RWPE2 (cell line): ENCODE measurements at regions not wholly inside any gene's neighbourhood (a gene's known extent, or its start where the extent isn't known, plus 50 kb on each side); places are given as distances from the start of the nearest gene placed in this dataset.
"Not testable (repeated sequence)": the region's sequence is repeated elsewhere in the genome, so short reads cannot be mapped to it uniquely, and the experiment has no call there.

Experiments
- ATAC-seq: fragments of 200-7000 bp; cut with Tn5 transposase; 3 replicates; pipeline ENCODE4 v1.9.1; 2021; ENCODE audit warnings: low read depth
- DNase-seq: peaks from one replicate; pipeline ENCODE4 v3.0.0-alpha.2; 2020; ENCODE audit warnings: low spot score
- H3K27ac ChIP-seq: fragments of 450-650 bp; 2 replicates; pipeline ENCODE4 v1.5.1; 2017; ENCODE audit warnings: mild to moderate bottlenecking; ENCODE audit not compliant: poor library complexity, severe bottlenecking
- H3K27me3 ChIP-seq: fragments of 250-450 bp; sonication (Bioruptor Pico); 2 replicates; pipeline ENCODE4 v1.5.1; 2021; ENCODE audit warnings: mild to moderate bottlenecking, moderate library complexity; ENCODE audit not compliant: insufficient read depth, poor library complexity, severe bottlenecking
- H3K36me3 ChIP-seq: fragments of 250-450 bp; sonication (Bioruptor Pico); 2 replicates; pipeline ENCODE4 v1.5.1; 2020; ENCODE audit warnings: low read depth, mild to moderate bottlenecking, moderate library complexity
- H3K4me1 ChIP-seq: fragments of 250-450 bp; sonication (Bioruptor Pico); 2 replicates; pipeline ENCODE4 v1.5.1; 2021; ENCODE audit warnings: mild to moderate bottlenecking, moderate library complexity; ENCODE audit not compliant: insufficient read depth, poor library complexity, severe bottlenecking
- H3K4me3 ChIP-seq: fragments of 250-450 bp; sonication (Bioruptor Pico); 2 replicates; pipeline ENCODE4 v1.5.1; 2021; ENCODE audit warnings: mild to moderate bottlenecking, moderate library complexity; ENCODE audit not compliant: severe bottlenecking
- H3K9me3 ChIP-seq: fragments of 250-450 bp; sonication (Bioruptor Pico); 2 replicates; pipeline ENCODE4 v1.5.1; 2021; ENCODE audit warnings: mild to moderate bottlenecking, moderate library complexity; ENCODE audit not compliant: severe bottlenecking
- CTCF ChIP-seq: fragments of 450-650 bp; IDR thresholded peaks from one replicate; pipeline ENCODE4 v1.5.1; 2017; ENCODE audit warnings: mild to moderate bottlenecking, moderate library complexity; ENCODE audit not compliant: poor library complexity, severe bottlenecking

- H3K27me3 ChIP-seq: peaks cover 15% of the 10 kb centered on the region
- no peaks in the 10 kb centered on the region for H3K36me3 ChIP-seq
- H3K27ac ChIP-seq: no peak overlapping the region
- TF ChIP-seq CTCF: no peak
- no peaks in the 10 kb centered on the region for H3K4me1 ChIP-seq
- no peak for DNase-seq
- H3K4me3 ChIP-seq: no peak overlapping the region
- H3K9me3 ChIP-seq: no peaks in the 10 kb centered on the region
- no peak for ATAC-seq
Observed at GRCh38 chr5:9815051-9815450, 184.9 kb upstream of the TAS2R1 start.

GRCh38 chr5:9813305-9813704 is 183.2 kb upstream of the TAS2R1 start:
- no peak overlapping the region for H3K4me3 ChIP-seq
- ATAC-seq (no peak), DNase-seq (no peak)
- no peaks in the 10 kb centered on the region for H3K4me1 ChIP-seq
- no peak for TF ChIP-seq CTCF
- no peaks in the 10 kb centered on the region for H3K36me3 ChIP-seq
- no peak overlapping the region for H3K27ac ChIP-seq
- H3K27me3 ChIP-seq: peaks cover 15% of the 10 kb centered on the region
- H3K9me3 ChIP-seq: no peaks in the 10 kb centered on the region

- H3K9me3 ChIP-seq, H3K36me3 ChIP-seq, ATAC-seq, H3K4me1 ChIP-seq, H3K4me3 ChIP-seq, H3K27me3 ChIP-seq, H3K27ac ChIP-seq, DNase-seq: not testable (repeated sequence)
Observed at GRCh38 chr5:9807366-9807765, 177.2 kb upstream of the TAS2R1 start.

GRCh38 chr5:9801908-9802307 is 171.8 kb upstream of the TAS2R1 start:
- Histone ChIP-seq H3K27ac (no peak overlapping the region), H3K4me1 (no peaks in the 10 kb centered on the region)
- no peak for ATAC-seq

GRCh38 chr5:9799606-9800005 is 169.5 kb upstream of the TAS2R1 start:
- Histone ChIP-seq H3K36me3 (no peaks in the 10 kb centered on the region), H3K9me3 (no peaks in the 10 kb centered on the region), H3K4me3 (no peak overlapping the region), H3K27ac (no peak overlapping the region), H3K4me1 (no peaks in the 10 kb centered on the region), H3K27me3 (peaks cover 4% of the 10 kb centered on the region)
- no peak for DNase-seq
- no peak for TF ChIP-seq CTCF
- ATAC-seq: no peak

More at GRCh38 chr5:9801908-9802307, 171.8 kb upstream of the TAS2R1 start:
- no peak for DNase-seq
- Histone ChIP-seq H3K27me3 (peaks cover 13% of the 10 kb centered on the region), H3K9me3 (no peaks in the 10 kb centered on the region), H3K4me3 (no peak overlapping the region), H3K36me3 (no peaks in the 10 kb centered on the region)
- TF ChIP-seq CTCF: no peak
